Bronchial epithelial cell (primary cell): ENCODE measurements at regions not wholly inside any gene's neighbourhood (a gene's known extent, or its start where the extent isn't known, plus 50 kb on each side); places are given as distances from the start of the nearest gene placed in this dataset.
A peak's percentile ranks its signal among the peaks of the same experiment; 100 is the strongest.

Experiments
- DNase-seq: peaks from one replicate; pipeline ENCODE4 v3.0.0-alpha.2; 2010; ENCODE audit warnings: low read depth
- FAIRE-seq: peaks from 2 replicates; lab custom pipeline; 2011; peaks lifted over from hg19 to GRCh38; lab: Jason Lieb, UNC
- H3K27me3 ChIP-seq: 2 replicates; pipeline ENCODE4 v1.5.1; 2011; ENCODE audit warnings: low read length; ENCODE audit not compliant: control insufficient read depth, insufficient read depth
- H3K36me3 ChIP-seq: 2 replicates; pipeline ENCODE4 v1.5.1; 2011; ENCODE audit warnings: low read length; ENCODE audit not compliant: control insufficient read depth, insufficient read depth
- H3K4me3 ChIP-seq: 2 replicates; pipeline ENCODE4 v1.5.1; 2011; ENCODE audit warnings: mild to moderate bottlenecking, low read depth, low read length, control low read depth
- TF ChIP-seq, protein P1 (sequence below): IDR thresholded peaks from 2 replicates; pipeline ENCODE4 v1.5.1; 2011; ENCODE audit warnings: mild to moderate bottlenecking, moderate library complexity, low read length, control low read depth, inconsistent platforms; ENCODE audit not compliant: insufficient read depth, severe bottlenecking

DNA sequence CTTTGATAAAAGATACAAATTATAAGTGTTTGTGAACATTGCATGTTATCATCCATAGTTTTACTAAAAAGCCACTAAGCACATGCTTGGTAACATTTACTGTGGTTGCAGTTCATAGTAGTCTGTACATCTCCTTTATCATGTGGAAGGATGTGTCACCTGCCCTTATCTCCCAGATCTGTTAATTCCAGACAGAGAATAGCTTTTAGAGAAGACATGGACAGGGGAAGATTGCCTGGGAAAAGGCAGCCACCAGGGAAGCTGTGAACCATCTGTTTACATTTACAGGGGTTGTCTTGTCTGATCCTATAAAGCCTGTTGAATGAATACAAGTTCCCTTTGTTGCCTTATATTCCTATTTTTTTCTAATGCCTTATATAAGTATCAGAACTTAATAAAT is 396.0 kb downstream of the FAT4 start:
- no peak overlapping the region for H3K4me3 ChIP-seq
- FAIRE-seq (no peak), DNase-seq (no peak)
- no peaks in the 10 kb centered on the region for H3K27me3 ChIP-seq
- TF ChIP-seq, protein P1, sequence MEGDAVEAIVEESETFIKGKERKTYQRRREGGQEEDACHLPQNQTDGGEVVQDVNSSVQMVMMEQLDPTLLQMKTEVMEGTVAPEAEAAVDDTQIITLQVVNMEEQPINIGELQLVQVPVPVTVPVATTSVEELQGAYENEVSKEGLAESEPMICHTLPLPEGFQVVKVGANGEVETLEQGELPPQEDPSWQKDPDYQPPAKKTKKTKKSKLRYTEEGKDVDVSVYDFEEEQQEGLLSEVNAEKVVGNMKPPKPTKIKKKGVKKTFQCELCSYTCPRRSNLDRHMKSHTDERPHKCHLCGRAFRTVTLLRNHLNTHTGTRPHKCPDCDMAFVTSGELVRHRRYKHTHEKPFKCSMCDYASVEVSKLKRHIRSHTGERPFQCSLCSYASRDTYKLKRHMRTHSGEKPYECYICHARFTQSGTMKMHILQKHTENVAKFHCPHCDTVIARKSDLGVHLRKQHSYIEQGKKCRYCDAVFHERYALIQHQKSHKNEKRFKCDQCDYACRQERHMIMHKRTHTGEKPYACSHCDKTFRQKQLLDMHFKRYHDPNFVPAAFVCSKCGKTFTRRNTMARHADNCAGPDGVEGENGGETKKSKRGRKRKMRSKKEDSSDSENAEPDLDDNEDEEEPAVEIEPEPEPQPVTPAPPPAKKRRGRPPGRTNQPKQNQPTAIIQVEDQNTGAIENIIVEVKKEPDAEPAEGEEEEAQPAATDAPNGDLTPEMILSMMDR = no peak
- no peaks in the 10 kb centered on the region for H3K36me3 ChIP-seq

DNA sequence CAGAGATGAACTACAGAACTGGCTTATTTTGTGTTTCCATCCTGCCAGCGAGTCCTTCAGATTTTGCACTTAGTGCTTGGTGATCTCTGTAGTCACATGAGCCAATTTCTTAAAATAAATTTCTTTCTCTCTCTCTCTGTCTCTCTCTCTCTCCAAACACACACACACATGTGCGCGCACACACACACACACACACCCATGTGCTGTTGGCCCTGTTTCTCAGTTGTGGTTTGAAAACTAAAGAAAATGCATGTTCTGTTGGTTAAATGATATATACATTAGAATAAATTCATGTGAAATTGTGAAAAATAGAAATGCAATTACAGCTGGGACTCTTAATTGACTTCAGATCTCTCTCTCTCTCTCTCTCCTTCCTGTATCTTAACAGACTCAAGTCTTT is 399.3 kb downstream of the FAT4 start:
- FAIRE-seq = no peak
- TF ChIP-seq, protein P1 = no peak

DNA sequence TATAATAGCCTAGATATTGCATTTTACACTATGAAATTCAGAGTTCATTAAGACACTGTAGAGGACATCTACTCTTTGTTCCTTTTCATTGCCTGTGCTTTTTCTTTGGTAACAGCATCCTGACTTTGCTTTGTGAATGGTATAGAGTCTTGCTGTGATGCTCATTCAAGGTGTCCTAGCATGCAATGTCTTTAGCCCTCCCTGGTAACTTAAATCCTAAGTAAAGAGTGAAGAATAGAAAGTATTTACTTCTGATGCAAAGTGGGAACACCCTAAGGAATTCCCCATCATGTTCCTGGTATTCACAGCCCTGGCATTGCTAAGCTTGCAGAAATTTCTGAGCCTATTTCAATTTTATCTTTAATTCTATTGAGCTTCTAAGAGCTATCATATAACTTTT is 400.1 kb downstream of the FAT4 start:
- FAIRE-seq = no peak
- no peaks in the 10 kb centered on the region for H3K36me3 ChIP-seq
- H3K4me3 ChIP-seq = no peak overlapping the region
- TF ChIP-seq, protein P1 = no peak
- H3K27me3 ChIP-seq = no peaks in the 10 kb centered on the region
- peak; percentile 29 for DNase-seq

More for the DNA sequence above, 399.3 kb downstream of the FAT4 start:
- DNase-seq = no peak
- no peaks in the 10 kb centered on the region for H3K27me3 ChIP-seq
- H3K36me3 ChIP-seq = no peaks in the 10 kb centered on the region
- H3K4me3 ChIP-seq = no peak overlapping the region

DNA sequence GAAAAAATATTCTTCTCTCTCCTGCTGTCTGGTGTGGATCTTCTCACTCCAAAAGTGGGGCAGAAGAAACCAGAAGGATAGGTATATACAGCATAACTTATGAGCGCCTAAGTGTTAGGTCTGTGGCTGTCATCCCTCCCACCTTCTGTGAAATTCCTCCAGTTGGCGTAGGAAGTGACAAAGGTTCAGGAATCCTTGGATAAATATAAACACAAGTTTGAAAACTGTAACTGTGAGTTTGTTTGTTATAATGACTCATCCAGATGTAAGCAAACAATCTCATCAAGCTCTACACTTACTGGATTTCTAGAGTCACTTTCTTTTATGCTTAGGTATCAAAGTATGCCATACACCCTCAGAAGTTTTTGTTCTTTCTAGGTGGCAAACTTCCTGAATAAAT is 405.2 kb downstream of the FAT4 start:
- H3K4me3 ChIP-seq = no peak overlapping the region
- TF ChIP-seq, protein P1 = no peak
- no peaks in the 10 kb centered on the region for H3K27me3 ChIP-seq
- no peaks in the 10 kb centered on the region for H3K36me3 ChIP-seq
- FAIRE-seq (no peak), DNase-seq (peak; percentile 92)

DNA sequence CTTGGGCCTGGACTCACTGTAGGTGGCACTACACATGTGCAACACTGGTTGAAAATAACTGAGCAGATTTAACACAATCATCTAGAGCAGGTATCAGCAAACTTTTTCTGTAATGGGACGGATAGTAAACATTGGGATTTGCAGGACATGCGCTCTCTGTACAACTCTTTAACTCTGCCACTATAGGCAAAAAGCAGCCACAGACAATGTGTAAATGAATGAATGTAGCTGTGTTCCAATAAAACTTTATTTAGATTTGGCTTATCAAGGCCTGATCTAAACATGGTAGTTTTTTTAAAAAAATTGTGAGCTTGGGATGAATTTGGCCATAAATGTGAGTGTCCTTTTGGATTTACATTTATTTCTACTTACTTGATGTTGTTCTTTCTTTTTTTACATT is 407.3 kb downstream of the FAT4 start:
- no peaks in the 10 kb centered on the region for H3K36me3 ChIP-seq
- TF ChIP-seq, protein P1 = no peak
- no peak overlapping the region for H3K4me3 ChIP-seq
- FAIRE-seq = no peak
- no peak for DNase-seq
- H3K27me3 ChIP-seq = no peaks in the 10 kb centered on the region

DNA sequence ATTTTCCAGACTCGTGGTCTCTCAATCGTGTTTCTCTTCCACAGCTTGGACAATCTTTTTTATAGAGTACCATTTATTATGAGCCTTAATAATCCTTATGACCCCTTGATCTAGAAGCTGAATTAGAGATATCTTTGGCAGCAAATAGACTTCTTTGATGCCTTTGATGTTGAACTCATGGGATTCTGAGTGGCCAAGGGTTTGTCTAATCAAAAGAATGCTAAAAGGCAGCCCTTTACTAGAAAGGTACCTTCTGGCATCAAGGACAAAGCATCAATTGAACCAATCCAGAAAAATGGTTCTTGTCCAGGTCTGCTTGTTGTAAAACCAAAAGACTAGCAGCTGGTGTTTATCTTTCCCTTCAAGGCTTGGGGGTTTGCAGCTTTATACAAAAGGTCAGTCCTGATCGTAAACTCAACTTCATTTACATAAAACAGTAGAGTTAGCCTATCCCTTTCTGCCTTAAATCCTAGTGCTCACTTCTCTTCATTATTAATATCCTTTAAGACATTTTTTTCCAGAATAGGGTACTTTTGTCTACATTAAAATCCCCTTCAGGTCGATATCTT is 411.3 kb downstream of the FAT4 start:
- no peak for FAIRE-seq
- TF ChIP-seq, protein P1 = no peak
- H3K27me3 ChIP-seq = no peaks in the 10 kb centered on the region
- no peaks in the 10 kb centered on the region for H3K36me3 ChIP-seq
- H3K4me3 ChIP-seq = no peak overlapping the region
- DNase-seq = no peak
